ENCODE measurements at regions not wholly inside any gene's neighbourhood (a gene's known extent, or its start where the extent isn't known, plus 50 kb on each side); places are given as distances from the start of the nearest gene placed in this dataset.

- TF ChIP-seq EZH2 (IDR thresholded peaks at IDR 0.05): no peak
- no peak for TF ChIP-seq CTCF (IDR thresholded peaks at IDR 0.05)
- no peak for TF ChIP-seq EZH2phosphoT487 (IDR thresholded peaks at IDR 0.05)
Measured at GRCh38 chr13:88360761-88361160, 689.6 kb downstream of the SLITRK5 start.

Measured in neural progenitor cell (in vitro differentiated cells).